ENCODE measurements at regions not wholly inside any gene's neighbourhood (a gene's known extent, or its start where the extent isn't known, plus 50 kb on each side); places are given as distances from the start of the nearest gene placed in this dataset.

DNA sequence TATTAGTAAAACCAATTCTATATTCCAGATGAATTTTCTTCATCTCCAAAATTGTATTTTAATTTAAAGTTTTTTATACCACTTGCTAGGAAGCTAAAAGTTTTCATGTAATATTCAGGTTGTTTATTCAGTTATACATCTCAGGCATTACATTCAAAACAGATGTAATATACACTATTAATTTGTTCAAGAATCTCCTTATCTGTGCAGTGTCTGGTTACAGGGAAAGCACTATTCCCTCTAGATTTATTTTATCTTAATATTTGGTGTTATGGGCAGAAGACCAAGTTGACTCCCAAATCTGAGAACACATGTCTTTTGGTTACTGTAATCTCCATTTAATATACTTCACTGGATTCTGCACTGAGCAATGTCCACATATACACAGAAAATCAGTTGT is 953.4 kb downstream of the ANKRD7 start:
- TF ChIP-seq, protein P1, sequence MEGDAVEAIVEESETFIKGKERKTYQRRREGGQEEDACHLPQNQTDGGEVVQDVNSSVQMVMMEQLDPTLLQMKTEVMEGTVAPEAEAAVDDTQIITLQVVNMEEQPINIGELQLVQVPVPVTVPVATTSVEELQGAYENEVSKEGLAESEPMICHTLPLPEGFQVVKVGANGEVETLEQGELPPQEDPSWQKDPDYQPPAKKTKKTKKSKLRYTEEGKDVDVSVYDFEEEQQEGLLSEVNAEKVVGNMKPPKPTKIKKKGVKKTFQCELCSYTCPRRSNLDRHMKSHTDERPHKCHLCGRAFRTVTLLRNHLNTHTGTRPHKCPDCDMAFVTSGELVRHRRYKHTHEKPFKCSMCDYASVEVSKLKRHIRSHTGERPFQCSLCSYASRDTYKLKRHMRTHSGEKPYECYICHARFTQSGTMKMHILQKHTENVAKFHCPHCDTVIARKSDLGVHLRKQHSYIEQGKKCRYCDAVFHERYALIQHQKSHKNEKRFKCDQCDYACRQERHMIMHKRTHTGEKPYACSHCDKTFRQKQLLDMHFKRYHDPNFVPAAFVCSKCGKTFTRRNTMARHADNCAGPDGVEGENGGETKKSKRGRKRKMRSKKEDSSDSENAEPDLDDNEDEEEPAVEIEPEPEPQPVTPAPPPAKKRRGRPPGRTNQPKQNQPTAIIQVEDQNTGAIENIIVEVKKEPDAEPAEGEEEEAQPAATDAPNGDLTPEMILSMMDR (IDR thresholded peaks at IDR 0.05; ENCODE audit: low read depth, low read length) = no peak
- no peak for TF ChIP-seq EZH2phosphoT487 (IDR thresholded peaks at IDR 0.05; ENCODE audit: low read depth)

All from OCI-LY3 (cell line).